ENCODE measurements at regions not wholly inside any gene's neighbourhood (a gene's known extent, or its start where the extent isn't known, plus 50 kb on each side); places are given as distances from the start of the nearest gene placed in this dataset.

- TF ChIP-seq, protein P1, sequence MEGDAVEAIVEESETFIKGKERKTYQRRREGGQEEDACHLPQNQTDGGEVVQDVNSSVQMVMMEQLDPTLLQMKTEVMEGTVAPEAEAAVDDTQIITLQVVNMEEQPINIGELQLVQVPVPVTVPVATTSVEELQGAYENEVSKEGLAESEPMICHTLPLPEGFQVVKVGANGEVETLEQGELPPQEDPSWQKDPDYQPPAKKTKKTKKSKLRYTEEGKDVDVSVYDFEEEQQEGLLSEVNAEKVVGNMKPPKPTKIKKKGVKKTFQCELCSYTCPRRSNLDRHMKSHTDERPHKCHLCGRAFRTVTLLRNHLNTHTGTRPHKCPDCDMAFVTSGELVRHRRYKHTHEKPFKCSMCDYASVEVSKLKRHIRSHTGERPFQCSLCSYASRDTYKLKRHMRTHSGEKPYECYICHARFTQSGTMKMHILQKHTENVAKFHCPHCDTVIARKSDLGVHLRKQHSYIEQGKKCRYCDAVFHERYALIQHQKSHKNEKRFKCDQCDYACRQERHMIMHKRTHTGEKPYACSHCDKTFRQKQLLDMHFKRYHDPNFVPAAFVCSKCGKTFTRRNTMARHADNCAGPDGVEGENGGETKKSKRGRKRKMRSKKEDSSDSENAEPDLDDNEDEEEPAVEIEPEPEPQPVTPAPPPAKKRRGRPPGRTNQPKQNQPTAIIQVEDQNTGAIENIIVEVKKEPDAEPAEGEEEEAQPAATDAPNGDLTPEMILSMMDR (IDR thresholded peaks at IDR 0.05; ENCODE audit: low read depth, low read length): no peak
- no peak for TF ChIP-seq EZH2phosphoT487 (IDR thresholded peaks at IDR 0.05; ENCODE audit: low read depth)
Measured at GRCh38 chr15:96011136-96011535, 319.4 kb upstream of the NR2F2 start.

Data from OCI-LY3 (cell line).